ENCODE measurements at regions not wholly inside any gene's neighbourhood (a gene's known extent, or its start where the extent isn't known, plus 50 kb on each side); places are given as distances from the start of the nearest gene placed in this dataset.

DNA sequence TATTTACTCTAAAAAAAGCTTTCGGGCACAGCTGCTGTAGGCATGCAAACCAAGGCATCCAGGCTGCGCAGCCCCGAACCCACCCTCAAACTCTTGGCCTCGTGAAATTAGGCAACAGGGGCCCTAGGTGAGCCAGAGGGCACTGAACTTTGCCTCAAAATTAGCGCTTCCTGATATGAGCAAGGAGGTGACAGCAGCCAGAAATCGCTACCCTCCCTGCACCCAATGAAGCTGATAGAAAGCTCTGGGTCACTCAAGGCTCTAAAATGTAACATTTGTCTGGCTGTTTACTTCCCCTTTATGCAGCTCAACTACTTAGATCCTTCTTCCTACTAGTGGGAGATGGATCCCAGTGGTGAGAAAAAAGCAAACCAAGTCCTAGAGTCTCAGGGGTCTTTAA, 61.8 kb downstream of the PITPNM2 start:
- no peak for DNase-seq
- in situ Hi-C loops (cut with MboI) = no loop called here
- no peak overlapping the region for H3K4me3 ChIP-seq
- no peak overlapping the region for H3K27ac ChIP-seq
- WGBS, 2 experiments (ENCODE audit: low coverage in 1 of 2, low lambda C conversion rate in 2 of 2, missing lambda C conversion rate in 2 of 2) = 95% methylated on average over 6 of the region's 6 CpGs
- peak overlapping the region; percentile 24 for H3K4me2 ChIP-seq (ENCODE audit: unreplicated experiment)
- peaks cover 14% of the 10 kb centered on the region for H3K4me1 ChIP-seq (ENCODE audit: insufficient read depth)
- H2AFZ ChIP-seq = no peak overlapping the region
- no peaks in the 10 kb centered on the region for H3K27me3 ChIP-seq (replicated peaks; ENCODE audit: insufficient read depth)
- no peak overlapping the region for H3K9ac ChIP-seq
- H3K36me3 ChIP-seq (ENCODE audit: low read depth) = no peaks in the 10 kb centered on the region
- no peak for TF ChIP-seq EZH2 (IDR thresholded peaks at IDR 0.05; ENCODE audit: insufficient read depth, poor library complexity, severe bottlenecking)
- TF ChIP-seq EZH2phosphoT487 (IDR thresholded peaks at IDR 0.05; ENCODE audit: insufficient read depth, low read depth) = no peak
- no peaks in the 10 kb centered on the region for H4K20me1 ChIP-seq (ENCODE audit: insufficient read depth)
- no peaks in the 10 kb centered on the region for H3K79me2 ChIP-seq (ENCODE audit: insufficient read depth)
- H3K9me2 ChIP-seq (ENCODE audit: insufficient read depth) = no peaks in the 10 kb centered on the region
- H3K9me3 ChIP-seq (ENCODE audit: low read depth) = no peaks in the 10 kb centered on the region
- H3F3A ChIP-seq (ENCODE audit: insufficient read depth) = peaks cover 22% of the 10 kb centered on the region

DNA sequence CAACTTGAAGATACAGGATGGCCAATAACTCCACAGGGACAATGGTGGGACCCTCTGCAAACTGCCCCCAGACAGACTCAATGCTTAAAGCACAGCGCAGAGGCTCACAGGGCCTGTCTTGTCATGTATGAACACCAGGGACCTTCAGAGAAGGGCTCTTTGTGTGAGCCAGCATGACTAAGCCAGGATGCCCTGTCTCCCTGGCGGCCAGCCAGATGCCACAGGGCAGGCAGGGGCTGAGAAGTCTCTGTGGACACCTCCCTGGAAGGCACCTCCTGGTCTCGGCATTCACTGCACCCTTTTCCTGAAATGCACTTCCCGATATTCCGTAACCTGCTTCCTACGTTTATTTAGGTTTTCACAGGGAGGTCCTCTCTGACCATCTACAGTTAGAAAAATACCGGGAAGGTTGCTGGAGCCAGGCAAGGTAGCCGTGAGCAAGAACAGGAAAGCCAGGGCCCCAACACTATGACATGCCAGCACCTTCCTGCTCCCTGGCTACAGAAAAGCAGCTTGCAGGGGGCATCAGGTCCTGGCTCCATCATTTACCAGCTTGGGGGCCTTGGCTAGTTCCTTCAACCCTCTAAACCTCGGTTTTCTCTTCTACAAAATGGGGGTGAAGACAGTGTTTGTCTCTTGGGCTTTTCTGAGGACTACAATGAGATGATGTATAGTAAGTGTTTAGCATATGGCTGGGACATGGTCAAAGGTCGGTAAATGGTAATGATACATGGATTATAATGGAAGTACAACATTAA, 65.0 kb downstream of the PITPNM2 start:
- H3K4me2 ChIP-seq (ENCODE audit: unreplicated experiment) = no peak overlapping the region
- DNase-seq = peak; percentile 73
- H3K4me3 ChIP-seq = no peak overlapping the region
- no peaks in the 10 kb centered on the region for H3K9me3 ChIP-seq (ENCODE audit: low read depth)
- no peaks in the 10 kb centered on the region for H3K9me2 ChIP-seq (ENCODE audit: insufficient read depth)
- WGBS, 2 experiments (ENCODE audit: low coverage in 1 of 2, low lambda C conversion rate in 2 of 2, missing lambda C conversion rate in 2 of 2) = 71 to 75% methylated on average over 9 to 10 of the region's 10 CpGs
- in situ Hi-C loops (cut with MboI) = no loop called here
- H3K9ac ChIP-seq = no peak overlapping the region
- H3K27me3 ChIP-seq (replicated peaks; ENCODE audit: insufficient read depth) = no peaks in the 10 kb centered on the region
- H3F3A ChIP-seq (ENCODE audit: insufficient read depth) = peaks cover 20% of the 10 kb centered on the region
- peaks cover 12% of the 10 kb centered on the region for H3K4me1 ChIP-seq (ENCODE audit: insufficient read depth)
- H3K36me3 ChIP-seq (ENCODE audit: low read depth) = no peaks in the 10 kb centered on the region
- no peak overlapping the region for H2AFZ ChIP-seq
- no peak overlapping the region for H3K27ac ChIP-seq
- H4K20me1 ChIP-seq (ENCODE audit: insufficient read depth) = no peaks in the 10 kb centered on the region; the same call in 1 of the 2 replicates
- H3K79me2 ChIP-seq (ENCODE audit: insufficient read depth) = no peaks in the 10 kb centered on the region
- TF ChIP-seq EZH2phosphoT487 (IDR thresholded peaks at IDR 0.05; ENCODE audit: insufficient read depth, low read depth) (no peak), EZH2 (IDR thresholded peaks at IDR 0.05; ENCODE audit: insufficient read depth, poor library complexity, severe bottlenecking) (no peak)

DNA sequence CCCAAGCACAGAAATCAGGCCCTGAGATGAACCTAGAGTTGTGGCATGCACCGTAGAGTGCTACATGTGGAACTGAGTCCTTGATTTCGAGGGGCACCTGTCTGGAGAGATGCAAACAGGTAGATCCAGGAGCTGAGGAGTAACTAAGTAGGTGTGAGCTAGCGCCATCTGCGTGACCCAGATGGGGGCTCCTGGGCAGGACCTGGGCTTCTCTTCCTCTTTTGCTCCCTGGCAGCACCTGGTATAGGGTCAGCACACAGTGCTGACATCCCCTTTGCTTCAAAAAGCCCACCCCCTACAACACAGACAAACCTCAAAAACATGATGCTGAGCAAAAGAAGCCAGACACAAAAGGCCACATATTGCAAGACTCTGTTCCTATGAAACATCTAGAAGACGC, 65.8 kb downstream of the PITPNM2 start:
- H3F3A ChIP-seq (ENCODE audit: insufficient read depth) = peaks cover 12% of the 10 kb centered on the region
- TF ChIP-seq EZH2phosphoT487 (IDR thresholded peaks at IDR 0.05; ENCODE audit: insufficient read depth, low read depth) (no peak), EZH2 (IDR thresholded peaks at IDR 0.05; ENCODE audit: insufficient read depth, poor library complexity, severe bottlenecking) (no peak)

DNA sequence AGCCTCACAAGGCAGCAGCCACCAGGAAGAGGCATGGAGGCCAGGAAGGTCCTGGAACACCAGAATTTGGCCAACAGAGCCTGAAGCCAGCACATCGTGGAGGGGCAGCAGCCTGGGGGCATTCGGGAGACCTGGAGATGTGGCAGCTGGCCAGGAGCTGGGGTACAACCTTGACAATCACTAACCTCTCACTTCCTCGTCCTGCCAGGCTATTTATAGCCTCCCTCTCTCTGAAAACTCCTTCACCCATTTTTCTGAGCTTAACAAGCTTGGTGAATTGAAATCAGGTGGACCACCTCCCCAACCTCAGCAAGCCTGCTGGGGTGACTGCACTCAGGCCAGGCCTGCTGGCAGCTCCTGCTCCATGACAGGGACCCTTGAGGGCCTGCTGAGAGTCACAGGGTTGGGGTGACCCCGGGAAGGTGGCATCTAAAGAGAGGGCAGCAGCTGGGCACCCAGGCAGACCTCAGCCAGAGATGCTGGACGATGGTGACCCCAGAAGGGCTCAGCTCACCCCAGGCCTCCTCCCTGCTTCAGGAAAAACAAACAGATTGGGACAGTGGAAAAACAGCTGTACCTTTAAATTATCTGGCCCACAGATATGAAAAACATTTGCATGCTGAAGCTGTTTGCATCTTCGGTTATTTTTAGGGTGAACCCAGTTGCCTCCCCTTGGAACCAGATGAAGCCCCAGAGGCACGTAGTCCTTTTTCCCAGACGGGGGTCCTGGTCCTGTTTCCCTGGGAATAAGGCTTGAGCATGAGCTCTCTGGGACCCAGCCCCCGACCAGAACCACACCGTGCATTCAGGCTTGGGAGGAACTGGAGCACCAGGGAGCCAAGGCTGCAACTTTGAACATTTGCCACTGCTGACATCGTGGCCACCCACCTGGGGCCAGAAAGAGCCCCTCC, 67.0 kb downstream of the PITPNM2 start:
- 84 to 87% methylated on average over 11 of the region's 11 CpGs for WGBS, 2 experiments (ENCODE audit: low coverage in 1 of 2, low lambda C conversion rate in 2 of 2, missing lambda C conversion rate in 2 of 2)

More for the DNA sequence above, 65.8 kb downstream of the PITPNM2 start:
- in situ Hi-C loops (cut with MboI) = no loop called here
- 93 to 95% methylated on average over 5 of the region's 5 CpGs for WGBS, 2 experiments (ENCODE audit: low coverage in 1 of 2, low lambda C conversion rate in 2 of 2, missing lambda C conversion rate in 2 of 2)
- no peaks in the 10 kb centered on the region for H3K79me2 ChIP-seq (ENCODE audit: insufficient read depth)
- H3K9me2 ChIP-seq (ENCODE audit: insufficient read depth) = no peaks in the 10 kb centered on the region
- no peak overlapping the region for H3K4me3 ChIP-seq
- no peaks in the 10 kb centered on the region for H3K36me3 ChIP-seq (ENCODE audit: low read depth)
- H3K4me1 ChIP-seq (ENCODE audit: insufficient read depth) = peaks cover 12% of the 10 kb centered on the region
- no peak overlapping the region for H3K27ac ChIP-seq
- no peaks in the 10 kb centered on the region for H3K9me3 ChIP-seq (ENCODE audit: low read depth)
- no peaks in the 10 kb centered on the region for H3K27me3 ChIP-seq (replicated peaks; ENCODE audit: insufficient read depth)
- no peak for DNase-seq
- no peak overlapping the region for H3K4me2 ChIP-seq (ENCODE audit: unreplicated experiment)
- H3K9ac ChIP-seq = no peak overlapping the region
- no peaks in the 10 kb centered on the region; the same call in 1 of the 2 replicates for H4K20me1 ChIP-seq (ENCODE audit: insufficient read depth)
- no peak overlapping the region for H2AFZ ChIP-seq

More for the DNA sequence above, 67.0 kb downstream of the PITPNM2 start:
- peaks cover 6% of the 10 kb centered on the region; the same call in 1 of the 2 replicates for H3K4me1 ChIP-seq (ENCODE audit: insufficient read depth)
- in situ Hi-C loops (cut with MboI) = no loop called here
- H3K27me3 ChIP-seq (replicated peaks; ENCODE audit: insufficient read depth) = no peaks in the 10 kb centered on the region
- no peaks in the 10 kb centered on the region for H3K9me3 ChIP-seq (ENCODE audit: low read depth)
- H3K9me2 ChIP-seq (ENCODE audit: insufficient read depth) = no peaks in the 10 kb centered on the region
- H2AFZ ChIP-seq = no peak overlapping the region
- DNase-seq = no peak
- H3K79me2 ChIP-seq (ENCODE audit: insufficient read depth) = no peaks in the 10 kb centered on the region
- H3K27ac ChIP-seq = no peak overlapping the region
- H3K36me3 ChIP-seq (ENCODE audit: low read depth) = no peaks in the 10 kb centered on the region
- TF ChIP-seq EZH2phosphoT487 (IDR thresholded peaks at IDR 0.05; ENCODE audit: insufficient read depth, low read depth) (no peak), EZH2 (IDR thresholded peaks at IDR 0.05; ENCODE audit: insufficient read depth, poor library complexity, severe bottlenecking) (no peak)
- no peaks in the 10 kb centered on the region; the same call in 1 of the 2 replicates for H4K20me1 ChIP-seq (ENCODE audit: insufficient read depth)
- H3F3A ChIP-seq (ENCODE audit: insufficient read depth) = peaks cover 2% of the 10 kb centered on the region; the same call in 1 of the 2 replicates
- H3K9ac ChIP-seq = no peak overlapping the region
- no peak overlapping the region for H3K4me3 ChIP-seq
- no peak overlapping the region for H3K4me2 ChIP-seq (ENCODE audit: unreplicated experiment)

Data from GM23248 (cell line).